ENCODE measurements at regions not wholly inside any gene's neighbourhood (a gene's known extent, or its start where the extent isn't known, plus 50 kb on each side); places are given as distances from the start of the nearest gene placed in this dataset.
A peak's percentile ranks its signal among the peaks of the same experiment; 100 is the strongest.
"Not testable (repeated sequence)": the region's sequence is repeated elsewhere in the genome, so short reads cannot be mapped to it uniquely, and the experiment has no call there.

- no peak for DNase-seq
These were observed 203.5 kb downstream of the DMRTA1 start for GRCh38 chr9:22650145-22650544.

DNA sequence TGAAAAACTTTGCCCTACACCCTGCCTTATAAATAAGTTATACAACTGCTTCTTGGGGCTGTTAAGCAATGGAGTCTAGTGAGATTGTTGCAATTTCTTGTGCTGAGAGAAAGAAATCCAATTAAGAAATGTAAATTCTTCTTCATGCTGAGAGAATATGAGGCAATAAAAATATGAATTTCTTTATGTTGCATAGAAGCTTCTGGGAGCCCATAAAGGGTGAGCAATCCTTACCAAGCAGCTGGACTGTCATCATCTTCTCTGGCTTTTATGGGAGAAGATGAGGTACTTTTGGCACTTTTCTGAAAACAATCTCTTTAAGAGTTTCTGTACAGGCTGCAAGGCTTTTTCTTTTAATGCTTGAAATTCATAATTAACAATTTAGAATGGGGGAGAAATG, 204.3 kb downstream of the DMRTA1 start:
- no peak for DNase-seq

- no peak for DNase-seq
These were observed 208.2 kb downstream of the DMRTA1 start for GRCh38 chr9:22654833-22655232.

GRCh38 chr9:22657713-22658112, 211.1 kb downstream of the DMRTA1 start:
- DNase-seq, result no peak

DNA sequence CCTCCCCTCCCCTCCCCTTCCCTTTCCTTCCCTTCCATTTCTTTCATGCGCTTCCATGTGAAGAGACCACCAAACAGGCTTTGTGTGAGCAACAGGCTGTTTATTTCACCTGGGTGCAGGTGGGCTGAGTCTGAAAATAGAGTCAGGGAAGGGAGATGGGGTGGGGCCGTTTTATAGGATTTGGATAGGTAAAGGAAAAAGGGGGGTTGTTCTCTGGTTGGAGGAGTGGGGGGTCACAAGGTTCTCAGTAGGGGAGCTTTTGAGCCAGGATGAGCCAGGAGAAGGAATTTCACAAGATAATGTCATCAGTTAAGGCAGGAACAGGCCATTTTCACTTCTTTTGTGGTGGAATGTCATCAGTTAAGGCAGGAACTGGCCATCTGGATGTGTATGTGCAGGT, 211.9 kb downstream of the DMRTA1 start:
- not testable (repeated sequence) for DNase-seq

GRCh38 chr9:22682536-22682935, 235.9 kb downstream of the DMRTA1 start:
- DNase-seq, result no peak

DNA sequence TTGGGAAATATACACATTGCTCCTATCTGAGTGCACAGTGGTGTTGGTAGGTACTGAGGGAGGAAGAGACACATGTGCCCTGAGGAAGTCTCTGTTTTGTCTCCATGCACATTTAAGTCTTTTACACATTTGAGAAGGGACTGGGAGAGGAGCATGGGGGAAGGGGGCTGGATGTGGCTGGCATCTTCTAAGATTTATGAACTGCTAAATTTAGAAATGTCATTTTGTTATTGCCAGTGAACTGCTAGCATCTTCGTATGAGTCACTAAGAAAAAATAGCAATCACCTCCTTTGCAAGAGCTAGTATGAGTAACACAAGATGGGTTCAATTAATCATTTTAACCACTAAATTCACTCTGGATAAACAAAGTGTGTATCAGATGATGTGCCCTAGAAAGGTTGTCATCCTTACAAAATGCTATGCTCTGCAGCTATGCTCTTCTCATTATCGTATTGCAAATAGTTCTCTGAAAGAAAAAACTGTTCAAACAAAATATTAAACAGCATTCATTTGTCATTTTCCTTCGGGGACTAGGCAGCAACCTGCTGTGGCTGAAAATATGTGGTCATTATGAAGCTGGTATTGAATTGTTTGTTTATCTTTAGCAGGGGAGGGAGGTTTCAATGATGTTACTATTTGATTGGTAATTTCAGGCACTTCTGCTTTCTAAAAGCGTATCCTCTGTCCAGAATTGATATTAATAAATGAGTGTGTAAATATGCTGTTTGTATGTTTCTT, 236.5 kb downstream of the DMRTA1 start:
- DNase-seq, result no peak

GRCh38 chr9:22683700-22684075, 237.1 kb downstream of the DMRTA1 start:
- DNase-seq, result no peak

GRCh38 chr9:22693156-22693555, 246.5 kb downstream of the DMRTA1 start:
- DNase-seq, result no peak

- no peak for DNase-seq
These were observed 253.5 kb downstream of the DMRTA1 start for GRCh38 chr9:22700171-22700570.

DNA sequence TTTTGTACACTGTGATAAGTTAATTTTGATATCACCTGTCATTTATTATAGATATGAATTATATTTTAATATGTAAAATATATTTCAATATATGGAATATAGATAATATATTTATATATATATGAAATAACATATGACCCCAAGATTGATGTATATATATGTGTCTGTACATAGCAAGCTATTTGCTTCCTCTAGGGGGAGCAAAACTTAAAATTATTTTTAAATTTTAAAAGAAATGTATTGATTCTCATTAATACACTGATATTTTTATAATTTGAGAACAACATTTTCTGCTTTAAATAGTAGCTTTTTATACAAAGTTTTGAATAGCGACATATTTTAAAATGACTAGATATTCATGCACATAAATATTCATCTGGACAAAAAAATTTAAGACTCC, 272.0 kb downstream of the DMRTA1 start:
- DNase-seq, result no peak

DNA sequence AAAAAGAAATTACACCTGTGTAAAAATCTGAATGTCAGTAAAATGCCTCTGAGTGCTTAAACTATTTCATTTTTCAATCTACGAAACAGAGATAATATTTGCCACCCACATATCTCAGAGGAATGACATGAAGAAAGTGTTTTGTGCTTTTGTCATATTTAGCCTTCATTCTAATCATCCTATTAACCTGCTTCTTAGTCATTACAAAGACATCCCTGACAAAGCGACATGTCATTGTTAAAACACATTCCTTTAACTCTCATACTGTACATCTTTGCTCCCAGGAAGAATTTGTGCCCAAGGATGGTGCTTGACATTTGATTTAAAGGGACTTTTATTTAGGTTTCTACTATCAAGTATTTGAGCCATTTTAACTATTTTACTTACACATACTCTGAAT, 275.9 kb downstream of the DMRTA1 start:
- DNase-seq, result no peak

GRCh38 chr9:22731786-22732185, 285.2 kb downstream of the DMRTA1 start:
- no peak for DNase-seq

GRCh38 chr9:22739712-22740111, 293.1 kb downstream of the DMRTA1 start:
- no peak for DNase-seq

- DNase-seq, result no peak
These were observed 294.2 kb downstream of the DMRTA1 start for GRCh38 chr9:22740781-22741180.

- no peak for DNase-seq
These were observed 295.8 kb downstream of the DMRTA1 start for GRCh38 chr9:22742401-22742800.

DNA sequence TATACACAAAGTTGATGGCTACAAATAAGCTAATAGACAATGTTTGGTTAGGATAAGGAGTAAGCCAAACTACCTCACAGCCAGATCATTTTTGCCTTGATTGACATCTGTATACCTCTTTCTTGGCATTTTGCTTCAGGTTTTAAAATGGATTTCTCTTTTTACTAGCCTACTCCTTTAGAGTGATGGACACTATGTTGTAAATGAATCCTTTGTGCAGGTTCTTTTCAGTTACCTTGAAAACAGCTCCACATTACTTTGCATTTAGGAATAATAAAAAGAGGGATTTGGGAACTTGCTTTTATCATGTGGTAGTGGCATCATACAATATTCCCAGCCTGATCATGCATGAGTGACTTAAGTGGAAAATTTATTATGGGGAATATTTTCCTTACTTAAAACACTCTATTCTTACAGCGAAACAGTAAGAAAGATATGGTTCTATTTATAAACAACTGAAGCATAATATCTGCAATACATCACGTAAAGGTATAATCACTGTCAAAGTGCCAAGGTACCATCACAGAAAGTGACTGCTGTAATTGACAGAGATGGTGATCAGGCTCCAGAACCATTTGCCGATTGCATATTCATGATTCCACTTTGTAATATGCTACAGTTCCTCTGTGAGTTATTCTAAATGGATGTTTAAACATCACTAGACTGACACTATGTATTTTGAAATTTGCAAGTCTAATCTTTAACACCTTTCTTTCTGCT, 327.0 kb downstream of the DMRTA1 start:
- DNase-seq, result no peak

- no peak for DNase-seq
These were observed 343.7 kb downstream of the DMRTA1 start for GRCh38 chr9:22790329-22790728.

DNA sequence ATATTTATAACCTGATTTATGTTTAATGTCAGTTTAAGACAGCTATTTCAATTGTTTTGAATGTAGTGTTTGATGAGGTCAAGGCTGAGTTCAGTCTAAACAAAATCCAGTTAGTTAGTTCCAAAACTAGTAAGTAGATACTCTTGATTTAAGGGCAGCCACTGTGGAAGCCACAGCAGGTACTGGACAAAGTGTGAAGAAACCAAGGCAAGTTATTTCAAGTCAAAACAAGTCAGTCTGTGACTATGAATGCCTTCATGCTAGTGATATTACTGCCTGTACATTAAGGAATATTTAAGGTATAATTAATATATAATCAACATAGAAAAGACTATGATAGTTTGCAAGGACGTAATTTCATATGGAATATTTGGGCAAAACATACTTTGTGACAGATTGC, 362.3 kb downstream of the DMRTA1 start:
- DNase-seq, result no peak

- DNase-seq, result no peak
These were observed 362.7 kb downstream of the DMRTA1 start for GRCh38 chr9:22809371-22809770.

GRCh38 chr9:22813529-22813928, 366.9 kb downstream of the DMRTA1 start:
- peak; percentile 16 for DNase-seq

DNA sequence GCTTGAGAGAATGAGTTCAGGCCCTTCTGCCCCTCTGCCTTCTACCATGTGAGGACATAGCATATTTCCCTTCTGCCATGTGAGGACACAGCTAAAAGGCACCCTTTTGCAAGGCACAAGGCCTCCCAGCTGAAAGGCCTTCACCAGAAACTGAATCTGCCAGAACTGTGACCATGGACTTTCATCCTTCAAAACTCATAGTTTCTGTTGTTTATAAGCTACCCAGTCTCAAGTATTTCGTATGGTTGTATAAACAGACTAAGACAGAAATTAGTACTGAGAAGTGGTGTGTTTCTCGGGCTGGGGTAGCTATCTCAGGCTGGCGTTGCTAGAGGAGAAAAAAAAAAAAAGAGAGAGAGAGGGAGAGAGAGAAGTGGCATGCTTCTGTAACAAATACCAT, 368.6 kb downstream of the DMRTA1 start:
- DNase-seq, result no peak

- no peak for DNase-seq
These were observed 370.6 kb downstream of the DMRTA1 start for GRCh38 chr9:22817181-22817580.

- DNase-seq, result no peak
These were observed 382.6 kb downstream of the DMRTA1 start for GRCh38 chr9:22829236-22829635.
